Body of pancreas (tissue), 4 donors: ENCODE measurements at regions not wholly inside any gene's neighbourhood (a gene's known extent, or its start where the extent isn't known, plus 50 kb on each side); places are given as distances from the start of the nearest gene placed in this dataset.
"Not testable (repeated sequence)": the region's sequence is repeated elsewhere in the genome, so short reads cannot be mapped to it uniquely, and the experiment has no call there.

Experiments
- POLR2A ChIP-seq, 3 donors: fragments of 450-650 bp; IDR thresholded peaks; one replicate each; pipeline ENCODE4 v1.6.1; 2016; ENCODE audit warnings: antibody characterized with exemption in 3 of 3, mild to moderate bottlenecking in 2 of 3
- TF ChIP-seq, protein P1 (sequence below), 7 experiments: fragments of 450-650 bp in 4 of 7; fragments of 200-600 bp in 3 of 7; sonication (generic) in 3 of 7; IDR thresholded peaks; one replicate each; pipeline ENCODE4 v1.5.1; 2016 to 2019; ENCODE audit warnings: antibody characterized with exemption in 7 of 7

DNA sequence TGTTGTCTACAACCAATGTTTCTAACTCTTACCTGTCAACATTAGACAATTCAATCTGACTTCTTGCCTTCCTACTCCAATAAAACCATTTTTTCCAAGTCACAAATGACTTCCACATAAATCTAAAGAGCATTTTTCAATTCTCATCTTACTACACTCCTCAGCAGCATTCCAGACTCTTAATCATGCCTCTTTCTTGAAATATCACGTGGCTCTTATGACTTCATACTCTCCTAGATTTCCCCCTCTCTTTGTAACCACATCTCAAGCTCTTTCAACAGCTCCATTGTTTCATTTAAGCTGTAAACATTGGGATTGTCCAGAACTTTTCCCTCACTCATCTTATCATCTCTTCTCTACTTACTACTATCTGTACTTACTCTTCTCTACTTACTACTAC, 666.6 kb downstream of the TTLL7 start:
- TF ChIP-seq, protein P1, sequence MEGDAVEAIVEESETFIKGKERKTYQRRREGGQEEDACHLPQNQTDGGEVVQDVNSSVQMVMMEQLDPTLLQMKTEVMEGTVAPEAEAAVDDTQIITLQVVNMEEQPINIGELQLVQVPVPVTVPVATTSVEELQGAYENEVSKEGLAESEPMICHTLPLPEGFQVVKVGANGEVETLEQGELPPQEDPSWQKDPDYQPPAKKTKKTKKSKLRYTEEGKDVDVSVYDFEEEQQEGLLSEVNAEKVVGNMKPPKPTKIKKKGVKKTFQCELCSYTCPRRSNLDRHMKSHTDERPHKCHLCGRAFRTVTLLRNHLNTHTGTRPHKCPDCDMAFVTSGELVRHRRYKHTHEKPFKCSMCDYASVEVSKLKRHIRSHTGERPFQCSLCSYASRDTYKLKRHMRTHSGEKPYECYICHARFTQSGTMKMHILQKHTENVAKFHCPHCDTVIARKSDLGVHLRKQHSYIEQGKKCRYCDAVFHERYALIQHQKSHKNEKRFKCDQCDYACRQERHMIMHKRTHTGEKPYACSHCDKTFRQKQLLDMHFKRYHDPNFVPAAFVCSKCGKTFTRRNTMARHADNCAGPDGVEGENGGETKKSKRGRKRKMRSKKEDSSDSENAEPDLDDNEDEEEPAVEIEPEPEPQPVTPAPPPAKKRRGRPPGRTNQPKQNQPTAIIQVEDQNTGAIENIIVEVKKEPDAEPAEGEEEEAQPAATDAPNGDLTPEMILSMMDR (IDR thresholded peaks at IDR 0.05): not testable (repeated sequence)
- TF ChIP-seq POLR2A (IDR thresholded peaks at IDR 0.05): not testable (repeated sequence)
